ENCODE measurements at regions not wholly inside any gene's neighbourhood (a gene's known extent, or its start where the extent isn't known, plus 50 kb on each side); places are given as distances from the start of the nearest gene placed in this dataset.

GRCh38 chr5:147983742-147984141 lies 77.4 kb upstream of the C5orf46 start:
- no peak for DNase-seq (ENCODE audit: low read depth, low spot score)
- Histone ChIP-seq H3K9ac (ENCODE audit: insufficient read length, low read depth) (no peak overlapping the region), H3K9me3 (ENCODE audit: insufficient read depth, low read length) (no peaks in the 10 kb centered on the region), H3K4me1 (ENCODE audit: insufficient read depth, insufficient read length) (no peaks in the 10 kb centered on the region), H3K36me3 (ENCODE audit: insufficient read depth, insufficient read length, low read length) (no peaks in the 10 kb centered on the region), H3K4me3 (ENCODE audit: insufficient read length, low read depth) (no peak overlapping the region), H3K27me3 (ENCODE audit: insufficient read depth, insufficient read length) (no peaks in the 10 kb centered on the region)
- no peak for TF ChIP-seq ZNF274 (IDR thresholded peaks at IDR 0.05; ENCODE audit: low read depth, low read length)
- TF ChIP-seq YY1 (IDR thresholded peaks at IDR 0.05; ENCODE audit: insufficient read depth, insufficient read length): no peak
- no peak for TF ChIP-seq SUZ12 (IDR thresholded peaks at IDR 0.05; ENCODE audit: extremely low read depth, insufficient read depth, insufficient read length)

GRCh38 chr5:147981074-147981473 lies 74.7 kb upstream of the C5orf46 start:
- H3K9me3 ChIP-seq (ENCODE audit: insufficient read depth, low read length): no peaks in the 10 kb centered on the region
- TF ChIP-seq SUZ12 (IDR thresholded peaks at IDR 0.05; ENCODE audit: extremely low read depth, insufficient read depth, insufficient read length): no peak
- no peak for TF ChIP-seq ZNF274 (IDR thresholded peaks at IDR 0.05; ENCODE audit: low read depth, low read length)
- no peak for TF ChIP-seq YY1 (IDR thresholded peaks at IDR 0.05; ENCODE audit: insufficient read depth, insufficient read length)
- DNase-seq (ENCODE audit: low read depth, low spot score): no peak

GRCh38 chr5:147979761-147980160 lies 73.4 kb upstream of the C5orf46 start:
- Histone ChIP-seq H3K9me3 (ENCODE audit: insufficient read depth, low read length) (no peaks in the 10 kb centered on the region), H3K4me3 (ENCODE audit: insufficient read length, low read depth) (no peak overlapping the region), H3K36me3 (ENCODE audit: insufficient read depth, insufficient read length, low read length) (no peaks in the 10 kb centered on the region), H3K4me1 (ENCODE audit: insufficient read depth, insufficient read length) (no peaks in the 10 kb centered on the region), H3K9ac (ENCODE audit: insufficient read length, low read depth) (no peak overlapping the region), H3K27me3 (ENCODE audit: insufficient read depth, insufficient read length) (no peaks in the 10 kb centered on the region)
- TF ChIP-seq SUZ12 (IDR thresholded peaks at IDR 0.05; ENCODE audit: extremely low read depth, insufficient read depth, insufficient read length) (no peak), ZNF274 (IDR thresholded peaks at IDR 0.05; ENCODE audit: low read depth, low read length) (no peak), YY1 (IDR thresholded peaks at IDR 0.05; ENCODE audit: insufficient read depth, insufficient read length) (no peak)
- DNase-seq (ENCODE audit: low read depth, low spot score): no peak

More at GRCh38 chr5:147981074-147981473, 74.7 kb upstream of the C5orf46 start:
- H3K4me1 ChIP-seq (ENCODE audit: insufficient read depth, insufficient read length): no peaks in the 10 kb centered on the region
- no peaks in the 10 kb centered on the region for H3K36me3 ChIP-seq (ENCODE audit: insufficient read depth, insufficient read length, low read length)
- no peaks in the 10 kb centered on the region for H3K27me3 ChIP-seq (ENCODE audit: insufficient read depth, insufficient read length)
- no peak overlapping the region for H3K4me3 ChIP-seq (ENCODE audit: insufficient read length, low read depth)
- no peak overlapping the region for H3K9ac ChIP-seq (ENCODE audit: insufficient read length, low read depth)

GRCh38 chr5:147972076-147972840 lies 65.9 kb upstream of the C5orf46 start:
- Histone ChIP-seq H3K36me3 (ENCODE audit: insufficient read depth, insufficient read length, low read length) (no peaks in the 10 kb centered on the region), H3K27me3 (ENCODE audit: insufficient read depth, insufficient read length) (no peaks in the 10 kb centered on the region), H3K4me1 (ENCODE audit: insufficient read depth, insufficient read length) (no peaks in the 10 kb centered on the region), H3K9me3 (ENCODE audit: insufficient read depth, low read length) (no peaks in the 10 kb centered on the region), H3K9ac (ENCODE audit: insufficient read length, low read depth) (no peak overlapping the region), H3K4me3 (ENCODE audit: insufficient read length, low read depth) (no peak overlapping the region)
- DNase-seq (ENCODE audit: low read depth, low spot score): no peak
- TF ChIP-seq ZNF274 (IDR thresholded peaks at IDR 0.05; ENCODE audit: low read depth, low read length): no peak
- TF ChIP-seq SUZ12 (IDR thresholded peaks at IDR 0.05; ENCODE audit: extremely low read depth, insufficient read depth, insufficient read length): no peak
- TF ChIP-seq YY1 (IDR thresholded peaks at IDR 0.05; ENCODE audit: insufficient read depth, insufficient read length): no peak

GRCh38 chr5:147971472-147971871 lies 65.1 kb upstream of the C5orf46 start:
- Histone ChIP-seq H3K36me3 (ENCODE audit: insufficient read depth, insufficient read length, low read length) (no peaks in the 10 kb centered on the region), H3K4me1 (ENCODE audit: insufficient read depth, insufficient read length) (no peaks in the 10 kb centered on the region), H3K9me3 (ENCODE audit: insufficient read depth, low read length) (no peaks in the 10 kb centered on the region), H3K27me3 (ENCODE audit: insufficient read depth, insufficient read length) (no peaks in the 10 kb centered on the region), H3K9ac (ENCODE audit: insufficient read length, low read depth) (no peak overlapping the region), H3K4me3 (ENCODE audit: insufficient read length, low read depth) (no peak overlapping the region)
- DNase-seq (ENCODE audit: low read depth, low spot score): no peak
- no peak for TF ChIP-seq SUZ12 (IDR thresholded peaks at IDR 0.05; ENCODE audit: extremely low read depth, insufficient read depth, insufficient read length)
- no peak for TF ChIP-seq ZNF274 (IDR thresholded peaks at IDR 0.05; ENCODE audit: low read depth, low read length)
- no peak for TF ChIP-seq YY1 (IDR thresholded peaks at IDR 0.05; ENCODE audit: insufficient read depth, insufficient read length)

- Histone ChIP-seq H3K36me3 (ENCODE audit: insufficient read depth, insufficient read length, low read length) (peaks cover 7% of the 10 kb centered on the region), H3K9ac (ENCODE audit: insufficient read length, low read depth) (no peak overlapping the region), H3K27me3 (ENCODE audit: insufficient read depth, insufficient read length) (no peaks in the 10 kb centered on the region), H3K9me3 (ENCODE audit: insufficient read depth, low read length) (no peaks in the 10 kb centered on the region), H3K4me1 (ENCODE audit: insufficient read depth, insufficient read length) (no peaks in the 10 kb centered on the region), H3K4me3 (ENCODE audit: insufficient read length, low read depth) (no peak overlapping the region)
- DNase-seq (ENCODE audit: low read depth, low spot score): no peak
- TF ChIP-seq SUZ12 (IDR thresholded peaks at IDR 0.05; ENCODE audit: extremely low read depth, insufficient read depth, insufficient read length): no peak
- no peak for TF ChIP-seq ZNF274 (IDR thresholded peaks at IDR 0.05; ENCODE audit: low read depth, low read length)
- TF ChIP-seq YY1 (IDR thresholded peaks at IDR 0.05; ENCODE audit: insufficient read depth, insufficient read length): no peak
Observed at GRCh38 chr5:147968855-147969254, 62.5 kb upstream of the C5orf46 start.

- Histone ChIP-seq H3K9ac (ENCODE audit: insufficient read length, low read depth) (no peak overlapping the region), H3K36me3 (ENCODE audit: insufficient read depth, insufficient read length, low read length) (peaks cover 11% of the 10 kb centered on the region), H3K9me3 (ENCODE audit: insufficient read depth, low read length) (no peaks in the 10 kb centered on the region), H3K4me1 (ENCODE audit: insufficient read depth, insufficient read length) (no peaks in the 10 kb centered on the region), H3K4me3 (ENCODE audit: insufficient read length, low read depth) (no peak overlapping the region), H3K27me3 (ENCODE audit: insufficient read depth, insufficient read length) (no peaks in the 10 kb centered on the region)
- no peak for DNase-seq (ENCODE audit: low read depth, low spot score)
- TF ChIP-seq YY1 (IDR thresholded peaks at IDR 0.05; ENCODE audit: insufficient read depth, insufficient read length) (no peak), ZNF274 (IDR thresholded peaks at IDR 0.05; ENCODE audit: low read depth, low read length) (no peak), SUZ12 (IDR thresholded peaks at IDR 0.05; ENCODE audit: extremely low read depth, insufficient read depth, insufficient read length) (no peak)
Observed at GRCh38 chr5:147966829-147967228, 60.5 kb upstream of the C5orf46 start.
